ENCODE measurements at regions not wholly inside any gene's neighbourhood (a gene's known extent, or its start where the extent isn't known, plus 50 kb on each side); places are given as distances from the start of the nearest gene placed in this dataset.

DNA sequence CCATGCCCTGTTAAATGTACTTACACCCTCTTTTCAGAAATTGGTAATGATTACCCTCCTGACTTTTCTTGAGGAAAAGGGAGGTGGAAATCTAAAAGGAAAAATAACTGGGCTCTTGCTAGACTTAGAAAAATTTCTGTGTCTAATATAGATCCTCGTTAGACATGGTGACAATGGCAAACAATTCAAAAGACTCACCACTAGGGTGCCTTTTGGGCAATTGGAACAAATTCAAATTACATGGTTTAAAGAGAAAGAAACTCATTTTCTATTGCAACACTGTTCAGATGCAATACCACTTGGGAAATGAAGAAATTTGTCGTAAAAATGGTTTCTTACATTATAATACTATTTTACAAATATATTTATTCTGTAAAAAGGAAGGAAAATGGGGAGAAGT is 950.1 kb downstream of the GRM8 start:
- TF ChIP-seq, protein P1, sequence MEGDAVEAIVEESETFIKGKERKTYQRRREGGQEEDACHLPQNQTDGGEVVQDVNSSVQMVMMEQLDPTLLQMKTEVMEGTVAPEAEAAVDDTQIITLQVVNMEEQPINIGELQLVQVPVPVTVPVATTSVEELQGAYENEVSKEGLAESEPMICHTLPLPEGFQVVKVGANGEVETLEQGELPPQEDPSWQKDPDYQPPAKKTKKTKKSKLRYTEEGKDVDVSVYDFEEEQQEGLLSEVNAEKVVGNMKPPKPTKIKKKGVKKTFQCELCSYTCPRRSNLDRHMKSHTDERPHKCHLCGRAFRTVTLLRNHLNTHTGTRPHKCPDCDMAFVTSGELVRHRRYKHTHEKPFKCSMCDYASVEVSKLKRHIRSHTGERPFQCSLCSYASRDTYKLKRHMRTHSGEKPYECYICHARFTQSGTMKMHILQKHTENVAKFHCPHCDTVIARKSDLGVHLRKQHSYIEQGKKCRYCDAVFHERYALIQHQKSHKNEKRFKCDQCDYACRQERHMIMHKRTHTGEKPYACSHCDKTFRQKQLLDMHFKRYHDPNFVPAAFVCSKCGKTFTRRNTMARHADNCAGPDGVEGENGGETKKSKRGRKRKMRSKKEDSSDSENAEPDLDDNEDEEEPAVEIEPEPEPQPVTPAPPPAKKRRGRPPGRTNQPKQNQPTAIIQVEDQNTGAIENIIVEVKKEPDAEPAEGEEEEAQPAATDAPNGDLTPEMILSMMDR (IDR thresholded peaks at IDR 0.05) = peak; percentile 61
- TF ChIP-seq ZFX (IDR thresholded peaks at IDR 0.05; ENCODE audit: borderline replicate concordance) = no peak
